ENCODE measurements at regions not wholly inside any gene's neighbourhood (a gene's known extent, or its start where the extent isn't known, plus 50 kb on each side); places are given as distances from the start of the nearest gene placed in this dataset.

DNA sequence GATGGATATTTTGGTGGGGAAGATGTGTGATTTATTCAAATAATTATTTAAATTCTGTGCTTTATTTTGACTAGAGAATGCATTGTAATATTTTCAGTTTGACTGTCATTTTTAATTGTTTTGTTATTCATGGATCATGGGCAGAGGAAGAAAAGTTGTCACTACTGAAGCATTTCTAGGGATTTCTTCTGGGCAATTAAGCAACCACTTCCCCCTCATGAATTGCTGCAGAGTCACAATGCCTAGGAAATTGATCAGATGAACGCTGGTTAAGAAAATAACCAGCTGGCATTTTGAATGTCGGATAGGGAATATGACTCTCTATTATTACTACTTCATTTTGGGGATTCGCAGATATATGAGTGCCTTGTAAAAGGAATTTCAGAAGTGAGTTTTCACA is 283.3 kb downstream of the IL15 start:
- H3K27me3 ChIP-seq (ENCODE audit: insufficient read depth, low read depth), result no peaks in the 10 kb centered on the region
- DNase-seq, result no peak
- POLR2A ChIA-PET (ENCODE audit: unreplicated experiment), result no interaction called here
- H3K36me3 ChIP-seq (ENCODE audit: low read depth), result no peaks in the 10 kb centered on the region
- intact Hi-C loops (cut with micrococcal nuclease; ENCODE audit: unreplicated experiment), result no loop called here
- H3K4me2 ChIP-seq, result no peak overlapping the region
- H3K79me2 ChIP-seq (ENCODE audit: low read depth), result no peaks in the 10 kb centered on the region
- no peak overlapping the region for H3K27ac ChIP-seq
- no peaks in the 10 kb centered on the region for H3F3A ChIP-seq (ENCODE audit: insufficient read depth, low read depth)
- TF ChIP-seq, protein P1, sequence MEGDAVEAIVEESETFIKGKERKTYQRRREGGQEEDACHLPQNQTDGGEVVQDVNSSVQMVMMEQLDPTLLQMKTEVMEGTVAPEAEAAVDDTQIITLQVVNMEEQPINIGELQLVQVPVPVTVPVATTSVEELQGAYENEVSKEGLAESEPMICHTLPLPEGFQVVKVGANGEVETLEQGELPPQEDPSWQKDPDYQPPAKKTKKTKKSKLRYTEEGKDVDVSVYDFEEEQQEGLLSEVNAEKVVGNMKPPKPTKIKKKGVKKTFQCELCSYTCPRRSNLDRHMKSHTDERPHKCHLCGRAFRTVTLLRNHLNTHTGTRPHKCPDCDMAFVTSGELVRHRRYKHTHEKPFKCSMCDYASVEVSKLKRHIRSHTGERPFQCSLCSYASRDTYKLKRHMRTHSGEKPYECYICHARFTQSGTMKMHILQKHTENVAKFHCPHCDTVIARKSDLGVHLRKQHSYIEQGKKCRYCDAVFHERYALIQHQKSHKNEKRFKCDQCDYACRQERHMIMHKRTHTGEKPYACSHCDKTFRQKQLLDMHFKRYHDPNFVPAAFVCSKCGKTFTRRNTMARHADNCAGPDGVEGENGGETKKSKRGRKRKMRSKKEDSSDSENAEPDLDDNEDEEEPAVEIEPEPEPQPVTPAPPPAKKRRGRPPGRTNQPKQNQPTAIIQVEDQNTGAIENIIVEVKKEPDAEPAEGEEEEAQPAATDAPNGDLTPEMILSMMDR (conservative IDR thresholded peaks at IDR 0.05), result no peak
- no peak for TF ChIP-seq EZH2 (IDR thresholded peaks at IDR 0.05; ENCODE audit: low read depth)
- H3K4me3 ChIP-seq, result no peak overlapping the region
- no peaks in the 10 kb centered on the region for H3K9me2 ChIP-seq (ENCODE audit: insufficient read depth)
- H3K9me3 ChIP-seq (ENCODE audit: insufficient read depth, low read depth), result no peaks in the 10 kb centered on the region
- BruUV-seq (replicated peaks), result no TSS peak
- H4K20me1 ChIP-seq (ENCODE audit: insufficient read depth), result no peaks in the 10 kb centered on the region
- H3K4me1 ChIP-seq (replicated peaks; ENCODE audit: insufficient read depth), result no peaks in the 10 kb centered on the region
- no peak overlapping the region for H2AFZ ChIP-seq
- CTCF ChIA-PET, result no interaction called here

DNA sequence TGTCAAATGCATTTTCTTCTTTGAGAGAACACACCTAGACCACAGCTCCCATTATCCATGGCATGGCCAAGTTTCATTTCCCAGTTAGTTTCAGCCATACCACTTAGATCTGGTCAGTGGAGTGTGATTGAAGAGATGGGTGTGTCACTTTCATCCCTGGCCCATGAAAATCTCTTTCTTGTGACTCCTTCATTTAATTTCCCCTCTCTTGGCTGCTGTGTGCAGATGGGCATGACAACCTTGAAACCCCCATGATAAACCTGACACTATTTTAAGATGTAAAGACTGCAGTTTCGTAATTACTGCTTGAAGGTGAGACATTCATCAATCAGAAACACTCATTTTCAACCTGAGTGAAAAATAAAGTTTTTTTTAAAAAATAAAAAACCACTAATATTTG is 284.9 kb downstream of the IL15 start:
- Histone ChIP-seq H3K36me3 (ENCODE audit: low read depth) (no peaks in the 10 kb centered on the region), H3K4me3 (no peak overlapping the region), H3K9me3 (ENCODE audit: insufficient read depth, low read depth) (no peaks in the 10 kb centered on the region), H4K20me1 (ENCODE audit: insufficient read depth) (no peaks in the 10 kb centered on the region), H3K4me1 (replicated peaks; ENCODE audit: insufficient read depth) (no peaks in the 10 kb centered on the region), H3K4me2 (no peak overlapping the region), H3K27ac (no peak overlapping the region), H3F3A (ENCODE audit: insufficient read depth, low read depth) (no peaks in the 10 kb centered on the region), H3K27me3 (ENCODE audit: insufficient read depth, low read depth) (no peaks in the 10 kb centered on the region), H3K79me2 (ENCODE audit: low read depth) (no peaks in the 10 kb centered on the region), H2AFZ (no peak overlapping the region), H3K9me2 (ENCODE audit: insufficient read depth) (no peaks in the 10 kb centered on the region)
- CTCF ChIA-PET, result no interaction called here
- DNase-seq, result no peak
- POLR2A ChIA-PET (ENCODE audit: unreplicated experiment), result no interaction called here
- no TSS peak for BruUV-seq (replicated peaks)
- intact Hi-C loops (cut with micrococcal nuclease; ENCODE audit: unreplicated experiment), result no loop called here
- TF ChIP-seq, protein P1 (conservative IDR thresholded peaks at IDR 0.05), result no peak
- TF ChIP-seq EZH2 (IDR thresholded peaks at IDR 0.05; ENCODE audit: low read depth), result no peak

DNA sequence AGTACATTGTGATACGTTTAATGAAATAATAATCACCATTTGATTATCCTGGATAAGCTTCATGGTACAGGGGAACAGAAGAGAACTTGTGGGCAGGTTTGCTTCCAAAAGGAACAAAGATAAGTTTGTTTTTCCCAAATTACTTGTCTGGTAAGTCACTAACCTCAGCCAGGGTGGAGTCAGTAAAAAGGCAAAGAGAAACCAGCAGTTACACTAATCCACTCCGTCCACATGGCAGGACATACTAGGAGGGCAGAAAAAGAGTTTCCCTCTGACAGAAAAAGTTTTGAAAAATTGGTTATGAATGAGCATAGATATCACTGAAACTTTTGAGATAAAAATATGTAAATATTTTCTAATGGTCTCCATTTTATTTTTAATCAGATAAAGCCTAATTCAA is 285.9 kb downstream of the IL15 start:
- Histone ChIP-seq H4K20me1 (ENCODE audit: insufficient read depth) (no peaks in the 10 kb centered on the region), H3K9me2 (ENCODE audit: insufficient read depth) (no peaks in the 10 kb centered on the region), H3K27ac (no peak overlapping the region), H3K27me3 (ENCODE audit: insufficient read depth, low read depth) (no peaks in the 10 kb centered on the region), H3K4me1 (replicated peaks; ENCODE audit: insufficient read depth) (no peaks in the 10 kb centered on the region), H3K79me2 (ENCODE audit: low read depth) (no peaks in the 10 kb centered on the region), H3K9me3 (ENCODE audit: insufficient read depth, low read depth) (no peaks in the 10 kb centered on the region), H3F3A (ENCODE audit: insufficient read depth, low read depth) (no peaks in the 10 kb centered on the region), H2AFZ (no peak overlapping the region), H3K4me2 (no peak overlapping the region), H3K4me3 (no peak overlapping the region), H3K36me3 (ENCODE audit: low read depth) (no peaks in the 10 kb centered on the region)
- CTCF ChIA-PET, result no interaction called here
- DNase-seq, result no peak
- BruUV-seq (replicated peaks), result no TSS peak
- TF ChIP-seq, protein P1 (conservative IDR thresholded peaks at IDR 0.05), result no peak
- TF ChIP-seq EZH2 (IDR thresholded peaks at IDR 0.05; ENCODE audit: low read depth), result no peak
- intact Hi-C loops (cut with micrococcal nuclease; ENCODE audit: unreplicated experiment), result no loop called here
- POLR2A ChIA-PET (ENCODE audit: unreplicated experiment), result no interaction called here
